Memory B cell (primary cell): ENCODE measurements at regions not wholly inside any gene's neighbourhood (a gene's known extent, or its start where the extent isn't known, plus 50 kb on each side); places are given as distances from the start of the nearest gene placed in this dataset.

Experiments used
- ATAC-seq: fragments of 150-1000 bp; cut with Tn5 transposase; 2 replicates; pipeline ENCODE4 v1.10.0; 2021; ENCODE audit warnings: low read depth, mild to moderate bottlenecking, moderate library complexity
- DNase-seq, 2 donors: peaks; one replicate each; pipeline ENCODE4 v3.0.0; 2022; ENCODE audit warnings: low spot score in 2 of 2
- H3K27ac Mint-ChIP-seq: one replicate; pipeline ENCODE4 v1.8.0; 2022; ENCODE audit warnings: mild to moderate bottlenecking, moderate library complexity, mixed read lengths
- H3K27me3 Mint-ChIP-seq: one replicate; pipeline ENCODE4 v1.8.0; 2022; ENCODE audit warnings: mixed read lengths
- H3K36me3 Mint-ChIP-seq: one replicate; pipeline ENCODE4 v1.8.0; 2022; ENCODE audit warnings: mild to moderate bottlenecking, mixed read lengths
- H3K4me1 Mint-ChIP-seq: one replicate; pipeline ENCODE4 v1.8.0; 2022; ENCODE audit warnings: mixed read lengths
- H3K4me3 Mint-ChIP-seq: one replicate; pipeline ENCODE4 v1.8.0; 2022; ENCODE audit warnings: mild to moderate bottlenecking, moderate library complexity, mixed read lengths
- H3K9me3 Mint-ChIP-seq: one replicate; pipeline ENCODE4 v1.8.0; 2022; ENCODE audit warnings: mixed read lengths

- no peak overlapping the region for H3K27ac Mint-ChIP-seq
- H3K27me3 Mint-ChIP-seq: peaks cover 9% of the 10 kb centered on the region
- no peaks in the 10 kb centered on the region for H3K9me3 Mint-ChIP-seq
- no peaks in the 10 kb centered on the region for H3K4me1 Mint-ChIP-seq
- DNase-seq (no peak), ATAC-seq (no peak)
- no peak overlapping the region for H3K4me3 Mint-ChIP-seq
- H3K36me3 Mint-ChIP-seq: no peaks in the 10 kb centered on the region
These were observed 86.5 kb downstream of the INHBB start for GRCh38 chr2:120432293-120432975.

GRCh38 chr2:120432976-120433815 is 87.3 kb downstream of the INHBB start:
- no peaks in the 10 kb centered on the region for H3K36me3 Mint-ChIP-seq
- DNase-seq (no peak), ATAC-seq (no peak)
- H3K27me3 Mint-ChIP-seq: peaks cover 7% of the 10 kb centered on the region
- H3K9me3 Mint-ChIP-seq: no peaks in the 10 kb centered on the region
- H3K27ac Mint-ChIP-seq: no peak overlapping the region
- H3K4me3 Mint-ChIP-seq: no peak overlapping the region
- H3K4me1 Mint-ChIP-seq: no peaks in the 10 kb centered on the region

GRCh38 chr2:120433816-120434290 is 87.9 kb downstream of the INHBB start:
- no peaks in the 10 kb centered on the region for H3K4me1 Mint-ChIP-seq
- no peak for DNase-seq
- no peaks in the 10 kb centered on the region for H3K36me3 Mint-ChIP-seq
- H3K27me3 Mint-ChIP-seq: peaks cover 9% of the 10 kb centered on the region
- ATAC-seq: no peak
- no peak overlapping the region for H3K27ac Mint-ChIP-seq
- H3K4me3 Mint-ChIP-seq: no peak overlapping the region
- H3K9me3 Mint-ChIP-seq: no peaks in the 10 kb centered on the region

GRCh38 chr2:120434492-120435308 is 88.8 kb downstream of the INHBB start:
- Mint-ChIP-seq H3K4me1 (no peaks in the 10 kb centered on the region), H3K9me3 (no peaks in the 10 kb centered on the region)

GRCh38 chr2:120435671-120436459 is 89.9 kb downstream of the INHBB start:
- peaks cover 12% of the 10 kb centered on the region for H3K27me3 Mint-ChIP-seq
- no peak overlapping the region for H3K4me3 Mint-ChIP-seq
- no peak overlapping the region for H3K27ac Mint-ChIP-seq
- no peak for DNase-seq
- no peaks in the 10 kb centered on the region for H3K4me1 Mint-ChIP-seq
- H3K36me3 Mint-ChIP-seq: no peaks in the 10 kb centered on the region
- H3K9me3 Mint-ChIP-seq: no peaks in the 10 kb centered on the region
- no peak for ATAC-seq

More at GRCh38 chr2:120434492-120435308, 88.8 kb downstream of the INHBB start:
- Mint-ChIP-seq H3K27ac (no peak overlapping the region), H3K36me3 (no peaks in the 10 kb centered on the region), H3K27me3 (peaks cover 13% of the 10 kb centered on the region), H3K4me3 (no peak overlapping the region)
- no peak for DNase-seq
- ATAC-seq: no peak

GRCh38 chr2:120436460-120436739 is 90.5 kb downstream of the INHBB start:
- no peaks in the 10 kb centered on the region for H3K9me3 Mint-ChIP-seq
- H3K36me3 Mint-ChIP-seq: no peaks in the 10 kb centered on the region
- no peak overlapping the region for H3K27ac Mint-ChIP-seq
- DNase-seq (no peak), ATAC-seq (no peak)
- no peaks in the 10 kb centered on the region for H3K4me1 Mint-ChIP-seq
- peaks cover 16% of the 10 kb centered on the region for H3K27me3 Mint-ChIP-seq
- no peak overlapping the region for H3K4me3 Mint-ChIP-seq

GRCh38 chr2:120436885-120437603 is 91.1 kb downstream of the INHBB start:
- no peak for DNase-seq
- no peak overlapping the region for H3K27ac Mint-ChIP-seq
- ATAC-seq: no peak
- H3K9me3 Mint-ChIP-seq: no peaks in the 10 kb centered on the region
- peaks cover 19% of the 10 kb centered on the region for H3K27me3 Mint-ChIP-seq
- no peaks in the 10 kb centered on the region for H3K36me3 Mint-ChIP-seq
- H3K4me3 Mint-ChIP-seq: no peak overlapping the region
- no peaks in the 10 kb centered on the region for H3K4me1 Mint-ChIP-seq

- ATAC-seq: no peak
- Mint-ChIP-seq H3K36me3 (no peaks in the 10 kb centered on the region), H3K27me3 (peaks cover 19% of the 10 kb centered on the region), H3K4me3 (no peak overlapping the region), H3K27ac (no peak overlapping the region), H3K9me3 (no peaks in the 10 kb centered on the region), H3K4me1 (no peaks in the 10 kb centered on the region)
- no peak for DNase-seq
These were observed 91.7 kb downstream of the INHBB start for GRCh38 chr2:120437604-120438000.

- ATAC-seq (no peak), DNase-seq (no peak)
- Mint-ChIP-seq H3K4me1 (no peaks in the 10 kb centered on the region), H3K4me3 (no peak overlapping the region), H3K36me3 (no peaks in the 10 kb centered on the region), H3K9me3 (no peaks in the 10 kb centered on the region), H3K27ac (no peak overlapping the region), H3K27me3 (peaks cover 20% of the 10 kb centered on the region)
These were observed 92.5 kb downstream of the INHBB start for GRCh38 chr2:120438301-120439066.

- no peak overlapping the region for H3K27ac Mint-ChIP-seq
- H3K4me1 Mint-ChIP-seq: no peaks in the 10 kb centered on the region
- DNase-seq (no peak), ATAC-seq (no peak)
- no peaks in the 10 kb centered on the region for H3K36me3 Mint-ChIP-seq
- peaks cover 25% of the 10 kb centered on the region for H3K27me3 Mint-ChIP-seq
- no peak overlapping the region for H3K4me3 Mint-ChIP-seq
- no peaks in the 10 kb centered on the region for H3K9me3 Mint-ChIP-seq
These were observed 93.1 kb downstream of the INHBB start for GRCh38 chr2:120439067-120439368.

- H3K27me3 Mint-ChIP-seq: peaks cover 29% of the 10 kb centered on the region
- no peak for DNase-seq
- no peak for ATAC-seq
- H3K9me3 Mint-ChIP-seq: no peaks in the 10 kb centered on the region
- no peak overlapping the region for H3K4me3 Mint-ChIP-seq
- no peaks in the 10 kb centered on the region for H3K4me1 Mint-ChIP-seq
- H3K36me3 Mint-ChIP-seq: no peaks in the 10 kb centered on the region
- H3K27ac Mint-ChIP-seq: no peak overlapping the region
These were observed 93.9 kb downstream of the INHBB start for GRCh38 chr2:120439637-120440384.
